ENCODE measurements at regions not wholly inside any gene's neighbourhood (a gene's known extent, or its start where the extent isn't known, plus 50 kb on each side); places are given as distances from the start of the nearest gene placed in this dataset.

- Histone ChIP-seq H3K36me3 (ENCODE audit: control insufficient read depth, insufficient read depth, low read length) (no peaks in the 10 kb centered on the region), H3K4me2 (ENCODE audit: extremely low read depth, insufficient read depth, low read length) (no peak overlapping the region), H2AFZ (ENCODE audit: low read length) (no peak overlapping the region), H3K27ac (ENCODE audit: insufficient read depth, low read length) (no peak overlapping the region), H3K4me3 (replicated peaks in 1 of 4; ENCODE audit: control extremely low read depth in 1 of 4, insufficient read depth in 1 of 4, low read depth in 3 of 4, low read length in 4 of 4) (no peak overlapping the region), H3K9me3 (ENCODE audit: control insufficient read depth, insufficient read depth, low read depth, low read length) (no peaks in the 10 kb centered on the region), H3K79me2 (ENCODE audit: control insufficient read depth, insufficient read depth, low read length) (no peaks in the 10 kb centered on the region), H3K4me1 (ENCODE audit: control insufficient read depth, extremely low read depth, insufficient read depth, low read length) (peaks cover 21% of the 10 kb centered on the region), H3K27me3 (ENCODE audit: control insufficient read depth, insufficient read depth, low read length) (no peaks in the 10 kb centered on the region), H4K20me1 (ENCODE audit: control insufficient read depth, extremely low read depth, insufficient read depth, low read length) (no peaks in the 10 kb centered on the region), H3K9ac (ENCODE audit: insufficient read depth, low read length) (no peak overlapping the region)
- no peak for DNase-seq (ENCODE audit: low read depth in 2 of 2)
- TF ChIP-seq, protein P1, sequence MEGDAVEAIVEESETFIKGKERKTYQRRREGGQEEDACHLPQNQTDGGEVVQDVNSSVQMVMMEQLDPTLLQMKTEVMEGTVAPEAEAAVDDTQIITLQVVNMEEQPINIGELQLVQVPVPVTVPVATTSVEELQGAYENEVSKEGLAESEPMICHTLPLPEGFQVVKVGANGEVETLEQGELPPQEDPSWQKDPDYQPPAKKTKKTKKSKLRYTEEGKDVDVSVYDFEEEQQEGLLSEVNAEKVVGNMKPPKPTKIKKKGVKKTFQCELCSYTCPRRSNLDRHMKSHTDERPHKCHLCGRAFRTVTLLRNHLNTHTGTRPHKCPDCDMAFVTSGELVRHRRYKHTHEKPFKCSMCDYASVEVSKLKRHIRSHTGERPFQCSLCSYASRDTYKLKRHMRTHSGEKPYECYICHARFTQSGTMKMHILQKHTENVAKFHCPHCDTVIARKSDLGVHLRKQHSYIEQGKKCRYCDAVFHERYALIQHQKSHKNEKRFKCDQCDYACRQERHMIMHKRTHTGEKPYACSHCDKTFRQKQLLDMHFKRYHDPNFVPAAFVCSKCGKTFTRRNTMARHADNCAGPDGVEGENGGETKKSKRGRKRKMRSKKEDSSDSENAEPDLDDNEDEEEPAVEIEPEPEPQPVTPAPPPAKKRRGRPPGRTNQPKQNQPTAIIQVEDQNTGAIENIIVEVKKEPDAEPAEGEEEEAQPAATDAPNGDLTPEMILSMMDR (conservative IDR thresholded peaks at IDR 0.05 in 1 of 2, IDR thresholded peaks at IDR 0.05 in 1 of 2; ENCODE audit: low read depth in 1 of 2, low read length in 2 of 2), result no peak
- TF ChIP-seq EZH2 (IDR thresholded peaks at IDR 0.05; ENCODE audit: low read length, missing control alignments), result no peak
Observed at GRCh38 chr2:200044453-200044852, 89.1 kb downstream of the MAIP1 start.

GRCh38 chr2:200048421-200048820 lies 93.0 kb downstream of the MAIP1 start:
- no peak overlapping the region for H3K9ac ChIP-seq (ENCODE audit: insufficient read depth, low read length)
- H4K20me1 ChIP-seq (ENCODE audit: control insufficient read depth, extremely low read depth, insufficient read depth, low read length), result no peaks in the 10 kb centered on the region
- H3K27me3 ChIP-seq (ENCODE audit: control insufficient read depth, insufficient read depth, low read length), result no peaks in the 10 kb centered on the region
- H2AFZ ChIP-seq (ENCODE audit: low read length), result no peak overlapping the region
- H3K4me3 ChIP-seq (replicated peaks in 1 of 4; ENCODE audit: control extremely low read depth in 1 of 4, insufficient read depth in 1 of 4, low read depth in 3 of 4, low read length in 4 of 4), result no peak overlapping the region
- TF ChIP-seq EZH2 (IDR thresholded peaks at IDR 0.05; ENCODE audit: low read length, missing control alignments), result no peak
- TF ChIP-seq, protein P1 (conservative IDR thresholded peaks at IDR 0.05 in 1 of 2, IDR thresholded peaks at IDR 0.05 in 1 of 2; ENCODE audit: low read depth in 1 of 2, low read length in 2 of 2), result no peak
- no peak overlapping the region for H3K4me2 ChIP-seq (ENCODE audit: extremely low read depth, insufficient read depth, low read length)
- H3K4me1 ChIP-seq (ENCODE audit: control insufficient read depth, extremely low read depth, insufficient read depth, low read length), result no peaks in the 10 kb centered on the region
- no peaks in the 10 kb centered on the region for H3K9me3 ChIP-seq (ENCODE audit: control insufficient read depth, insufficient read depth, low read depth, low read length)
- H3K36me3 ChIP-seq (ENCODE audit: control insufficient read depth, insufficient read depth, low read length), result no peaks in the 10 kb centered on the region
- no peaks in the 10 kb centered on the region for H3K79me2 ChIP-seq (ENCODE audit: control insufficient read depth, insufficient read depth, low read length)
- H3K27ac ChIP-seq (ENCODE audit: insufficient read depth, low read length), result no peak overlapping the region
- no peak for DNase-seq (ENCODE audit: low read depth in 2 of 2)

DNA sequence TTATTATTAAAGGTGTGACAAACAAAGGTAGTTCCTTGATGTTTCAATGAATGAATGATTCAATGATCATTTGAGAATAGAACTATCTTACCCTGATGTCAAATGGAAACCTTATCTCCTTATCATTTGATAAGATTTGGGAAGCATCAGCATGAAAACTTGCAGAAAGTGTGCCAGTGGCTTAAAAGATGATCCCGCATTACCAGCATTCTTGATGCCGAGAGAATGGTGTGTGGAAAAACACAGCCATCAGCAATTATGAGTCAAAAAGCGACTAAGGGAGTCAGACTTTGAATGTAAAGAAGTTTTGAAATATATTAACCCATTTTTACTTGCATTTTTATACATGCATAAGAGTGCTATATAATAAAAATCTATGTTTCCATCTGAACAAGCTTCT lies 93.7 kb downstream of the MAIP1 start:
- no peaks in the 10 kb centered on the region for H3K36me3 ChIP-seq (ENCODE audit: control insufficient read depth, insufficient read depth, low read length)
- no peak for TF ChIP-seq EZH2 (IDR thresholded peaks at IDR 0.05; ENCODE audit: low read length, missing control alignments)
- TF ChIP-seq, protein P1 (conservative IDR thresholded peaks at IDR 0.05 in 1 of 2, IDR thresholded peaks at IDR 0.05 in 1 of 2; ENCODE audit: low read depth in 1 of 2, low read length in 2 of 2), result no peak
- H3K27ac ChIP-seq (ENCODE audit: insufficient read depth, low read length), result no peak overlapping the region
- H2AFZ ChIP-seq (ENCODE audit: low read length), result no peak overlapping the region
- H3K9ac ChIP-seq (ENCODE audit: insufficient read depth, low read length), result no peak overlapping the region
- H3K9me3 ChIP-seq (ENCODE audit: control insufficient read depth, insufficient read depth, low read depth, low read length), result no peaks in the 10 kb centered on the region
- no peaks in the 10 kb centered on the region for H3K4me1 ChIP-seq (ENCODE audit: control insufficient read depth, extremely low read depth, insufficient read depth, low read length)
- H3K27me3 ChIP-seq (ENCODE audit: control insufficient read depth, insufficient read depth, low read length), result no peaks in the 10 kb centered on the region
- no peaks in the 10 kb centered on the region for H4K20me1 ChIP-seq (ENCODE audit: control insufficient read depth, extremely low read depth, insufficient read depth, low read length)
- H3K4me2 ChIP-seq (ENCODE audit: extremely low read depth, insufficient read depth, low read length), result no peak overlapping the region
- no peak overlapping the region for H3K4me3 ChIP-seq (replicated peaks in 1 of 4; ENCODE audit: control extremely low read depth in 1 of 4, insufficient read depth in 1 of 4, low read depth in 3 of 4, low read length in 4 of 4)
- no peaks in the 10 kb centered on the region for H3K79me2 ChIP-seq (ENCODE audit: control insufficient read depth, insufficient read depth, low read length)
- DNase-seq (ENCODE audit: low read depth in 2 of 2), result no peak

Measured in fibroblast of lung (primary cell).